K562 (cell line): ENCODE measurements at regions not wholly inside any gene's neighbourhood (a gene's known extent, or its start where the extent isn't known, plus 50 kb on each side); places are given as distances from the start of the nearest gene placed in this dataset.

Experiments
- ATAC-seq: fragments of 200-7000 bp; cut with Tn5 transposase; 3 replicates; pipeline ENCODE4 v1.9.1; 2020; ENCODE audit warnings: moderate library complexity
- BruUV-seq: library from RNA; stranded (reverse); fragments of 400-500 nt; replicated peaks from 2 replicates; lab custom pipeline; 2021; lab: Mats Ljungman, UMichigan
- CTCF ChIA-PET: fragments of 300-600 bp; formaldehyde crosslinking; extraction: SDS; loops from one replicate; lab custom pipeline; 2021; ENCODE audit warnings: low intra/inter-chr PET ratio; lab: Yijun Ruan, JAX
- POLR2A ChIA-PET: fragments of 300-600, 350-650 bp; sonication (Branson Sonifier 250); formaldehyde crosslinking; extraction: SDS; loops from one replicate; lab custom pipeline; 2021; ENCODE audit warnings: antibody characterized with exemption, inconsistent platforms; lab: Yijun Ruan, JAX
- DNase-seq, 4 experiments: peaks; one replicate each; pipeline versions ENCODE4 v3.0.0 to v3.0.0-alpha.2; 2011 to 2018; ENCODE audit warnings: low spot score in 3 of 4, mixed read lengths in 3 of 4; ENCODE audit errors: extremely low read depth in 1 of 4
- FAIRE-seq: peaks from 2 replicates; lab custom pipeline; 2011; peaks lifted over from hg19 to GRCh38; lab: Jason Lieb, UNC
- H2AFZ ChIP-seq: 2 replicates; pipeline ENCODE4 v1.6.0; 2011; ENCODE audit warnings: low read depth, low read length, control low read depth, inconsistent platforms
- H3K27ac ChIP-seq: fragments of 200-600 bp; 3 replicates; pipeline ENCODE4 v1.8.0; 2011; ENCODE audit warnings: low read depth, mild to moderate bottlenecking, control low read depth, inconsistent platforms, low read length, moderate library complexity, mixed read lengths; ENCODE audit errors: extremely low read depth
- H3K27me3 ChIP-seq, 2 experiments: fragments of 300-600 bp in 1 of 2; 2 replicates in 1 of 2; 3 replicates in 1 of 2; pipeline versions ENCODE4 v1.6.0 to v1.8.0; 2011; ENCODE audit warnings: inconsistent platforms in 2 of 2, low read length in 2 of 2, mild to moderate bottlenecking in 1 of 2, mixed read lengths in 1 of 2, moderate library complexity in 1 of 2; ENCODE audit not compliant: control insufficient read depth in 2 of 2, insufficient read depth in 2 of 2
- H3K36me3 ChIP-seq: fragments of 300-600 bp; 3 replicates; pipeline ENCODE4 v1.8.0; 2011; ENCODE audit warnings: mild to moderate bottlenecking, low read length, inconsistent platforms; ENCODE audit not compliant: control insufficient read depth, insufficient read depth
- H3K4me1 ChIP-seq, 2 experiments: fragments of 200-600 bp in 1 of 2; replicated peaks in 1 of 2; 2 replicates in 1 of 2; 3 replicates in 1 of 2; pipeline versions ENCODE4 v1.5.1 to v1.8.0; 2011; ENCODE audit warnings: inconsistent platforms in 2 of 2, low read length in 2 of 2, mild to moderate bottlenecking in 1 of 2, mixed read lengths in 1 of 2, moderate library complexity in 1 of 2; ENCODE audit not compliant: control insufficient read depth in 2 of 2, insufficient read depth in 2 of 2
- H3K4me2 ChIP-seq: 2 replicates; pipeline ENCODE4 v1.6.1; 2011; ENCODE audit warnings: low read length, control low read depth, inconsistent platforms, mixed read lengths; ENCODE audit not compliant: insufficient read depth
- H3K4me3 ChIP-seq: fragments of 200-600 bp; sonication (generic), shearing (Covaris generic); 2 replicates; pipeline ENCODE4 v1.5.1; 2016; ENCODE audit warnings: control low read depth, inconsistent platforms
- H3K79me2 ChIP-seq: fragments of 200-600 bp; 3 replicates; pipeline ENCODE4 v1.8.0; 2011; ENCODE audit warnings: low read length, inconsistent platforms; ENCODE audit not compliant: control insufficient read depth, insufficient read depth
- H3K9ac ChIP-seq, 2 experiments: 2 replicates each; pipeline versions ENCODE4 v1.6.0 to v1.6.1; 2011; ENCODE audit warnings: low read depth in 2 of 2, low read length in 2 of 2, control low read depth in 1 of 2, inconsistent platforms in 1 of 2, mild to moderate bottlenecking in 1 of 2, mixed read lengths in 1 of 2; ENCODE audit not compliant: insufficient read depth in 1 of 2
- H3K9me1 ChIP-seq: one replicate; pipeline ENCODE4 v1.6.0; 2011; ENCODE audit warnings: inconsistent platforms, mild to moderate bottlenecking, low read length, moderate library complexity; ENCODE audit not compliant: control insufficient read depth, insufficient read depth
- H3K9me3 ChIP-seq: replicated peaks from 2 replicates; pipeline ENCODE4 v1.5.1; 2011; ENCODE audit warnings: low read depth, low read length, inconsistent platforms; ENCODE audit not compliant: control insufficient read depth, insufficient read depth
- H4K20me1 ChIP-seq: replicated peaks from 2 replicates; pipeline ENCODE4 v1.6.1; 2011; ENCODE audit warnings: low read length, inconsistent platforms, mixed read lengths; ENCODE audit not compliant: control insufficient read depth, insufficient read depth
- U2AF1 ChIP-seq: fragments of 200-400 bp; formaldehyde crosslinking; optimal IDR thresholded peaks from 2 replicates; pipeline ENCODE3; 2017; ENCODE audit warnings: mild to moderate bottlenecking, low read depth, low read length, moderate library complexity
- XRCC4 ChIP-seq: IDR thresholded peaks from one replicate; pipeline ENCODE4 v1.6.1; 2011; ENCODE audit not compliant: insufficient read depth, insufficient read length; ENCODE audit errors: extremely low read depth
- ZNF134 ChIP-seq: fragments of 250-450 bp; sonication (Bioruptor Pico); conservative IDR thresholded peaks from 2 replicates; pipeline ENCODE4 v1.4.0; 2020
- ZNF347 ChIP-seq: fragments of 450-650 bp; formaldehyde crosslinking; IDR thresholded peaks from 2 replicates; pipeline ENCODE4 v1.4.0; 2020; ENCODE audit warnings: low read depth, mild to moderate bottlenecking, moderate library complexity
- WGBS: fragments of 100-300 bp; shearing (Covaris generic); methylation state at CpG from one replicate; pipeline ENCODE4 v1.1.6; 2016; ENCODE audit warnings: low coverage, mixed read lengths; ENCODE audit not compliant: insufficient coverage; ENCODE audit errors: missing lambda C conversion rate; 5-methylcytosine and 5-hydroxymethylcytosine counted together
- in situ Hi-C: fragments of 300-500 bp; cut with MboI; formaldehyde crosslinking; loops from 4 replicates; pipeline ENCODE4 v1.15.0; 2018; ENCODE audit warnings: inconsistent platforms, mixed read lengths
- intact Hi-C: fragments of 100-400 bp; cut with micrococcal nuclease; formaldehyde crosslinking; loops from 2 replicates; pipeline ENCODE4 v1.14.2; 2022
- TF ChIP-seq, protein P1 (sequence below): fragments of 450-650 bp; formaldehyde crosslinking; IDR thresholded peaks from 2 replicates; pipeline ENCODE4 v1.4.0; 2022; ENCODE audit warnings: mild to moderate bottlenecking, moderate library complexity

GRCh38 chr4:81789158-81789557 lies 317.5 kb upstream of the RASGEF1B start:
- no TSS peak for BruUV-seq
- peak overlapping the region; percentile 58 for H2AFZ ChIP-seq
- no peak overlapping the region for H3K4me3 ChIP-seq
- TF ChIP-seq ZNF347 (CRISPR knock-in tag) (no peak), ZNF134 (0 out of 2 replicates have a peak, but pooled peaks have one; percentile 28)
- TF ChIP-seq, protein P1, sequence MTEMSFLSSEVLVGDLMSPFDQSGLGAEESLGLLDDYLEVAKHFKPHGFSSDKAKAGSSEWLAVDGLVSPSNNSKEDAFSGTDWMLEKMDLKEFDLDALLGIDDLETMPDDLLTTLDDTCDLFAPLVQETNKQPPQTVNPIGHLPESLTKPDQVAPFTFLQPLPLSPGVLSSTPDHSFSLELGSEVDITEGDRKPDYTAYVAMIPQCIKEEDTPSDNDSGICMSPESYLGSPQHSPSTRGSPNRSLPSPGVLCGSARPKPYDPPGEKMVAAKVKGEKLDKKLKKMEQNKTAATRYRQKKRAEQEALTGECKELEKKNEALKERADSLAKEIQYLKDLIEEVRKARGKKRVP (CRISPR knock-in tag) = no peak
- DNase-seq (peak in 1 of 4 experiments; percentile 16), ATAC-seq (no peak), FAIRE-seq (no peak)
- H4K20me1 ChIP-seq = no peaks in the 10 kb centered on the region
- CTCF ChIA-PET = no interaction called here
- H3K79me2 ChIP-seq = no peaks in the 10 kb centered on the region
- no peaks in the 10 kb centered on the region for H3K36me3 ChIP-seq
- no peaks in the 10 kb centered on the region for H3K27me3 ChIP-seq
- no peak overlapping the region; a peak in 1 of 4 replicates for H3K9ac ChIP-seq
- intact Hi-C loops (no loop called here), in situ Hi-C loops (no loop called here)
- POLR2A ChIA-PET = interaction anchor here (0.6 kb wide), 1 partner anchor 17 kb away, joined by 3 read pairs; no protein-coding TSS in a partner anchor
- no peak overlapping the region for H3K4me2 ChIP-seq
- H3K4me1 ChIP-seq = peaks cover 16 to 45% of the 10 kb centered on the region in 2 experiments
- no peak overlapping the region; the same call in 2 of the 3 replicates for H3K27ac ChIP-seq
- H3K9me1 ChIP-seq = no peaks in the 10 kb centered on the region
- no peaks in the 10 kb centered on the region for H3K9me3 ChIP-seq

GRCh38 chr4:81786766-81787165 lies 315.1 kb upstream of the RASGEF1B start:
- no peak; the same call in 2 of the 3 replicates for ATAC-seq

More at GRCh38 chr4:81786766-81787165, 315.1 kb upstream of the RASGEF1B start:
- FAIRE-seq = no peak
- intact Hi-C loops (no loop called here), in situ Hi-C loops (no loop called here)
- H3K4me1 ChIP-seq = peaks cover 20 to 41% of the 10 kb centered on the region in 2 experiments
- no peak overlapping the region for H3K4me3 ChIP-seq
- no peaks in the 10 kb centered on the region for H3K79me2 ChIP-seq
- H3K4me2 ChIP-seq = peak overlapping the region; percentile 62
- POLR2A ChIA-PET = interaction anchor here (0.6 to 1.7 kb wide), 8 partner anchors 10 to 1843 kb away, joined by 3 to 7 read pairs (median 3); no protein-coding TSS in a partner anchor
- H3K9me1 ChIP-seq = no peaks in the 10 kb centered on the region
- CTCF ChIA-PET = no interaction called here
- H3K9ac ChIP-seq = peak overlapping the region; percentile 8 to 57; a peak in 3 of 4 replicates
- no peaks in the 10 kb centered on the region for H3K27me3 ChIP-seq
- WGBS = 56% methylated on average over 1 of the region's 1 CpG
- H3K36me3 ChIP-seq = no peaks in the 10 kb centered on the region
- no peaks in the 10 kb centered on the region for H3K9me3 ChIP-seq
- DNase-seq = no peak
- H4K20me1 ChIP-seq = no peaks in the 10 kb centered on the region
- peak overlapping the region; percentile 69 for H3K27ac ChIP-seq
- H2AFZ ChIP-seq = peak overlapping the region; percentile 77
- no peak for TF ChIP-seq U2AF1
- TF ChIP-seq XRCC4 = no peak
- BruUV-seq = no TSS peak
